ENCODE measurements at regions not wholly inside any gene's neighbourhood (a gene's known extent, or its start where the extent isn't known, plus 50 kb on each side); places are given as distances from the start of the nearest gene placed in this dataset.

GRCh38 chrX:107542040-107542439 is 86.3 kb upstream of the PRPS1 start:
- TF ChIP-seq FOXA1 (IDR thresholded peaks at IDR 0.05) = no peak
- TF ChIP-seq FOXK2 (IDR thresholded peaks at IDR 0.05) = no peak
- TF ChIP-seq SP1 (IDR thresholded peaks at IDR 0.05) = no peak
- no peak for TF ChIP-seq CTBP1 (IDR thresholded peaks at IDR 0.05; ENCODE audit: borderline replicate concordance)
- TF ChIP-seq TARDBP (IDR thresholded peaks at IDR 0.05) = no peak
- TF ChIP-seq LEF1 (IDR thresholded peaks at IDR 0.05; ENCODE audit: borderline replicate concordance) = no peak
- no peak for TF ChIP-seq FOXM1 (IDR thresholded peaks at IDR 0.05; ENCODE audit: borderline replicate concordance)

Measured in HEK293T (cell line).